Astrocyte (in vitro differentiated cells and primary cell): ENCODE measurements at regions not wholly inside any gene's neighbourhood (a gene's known extent, or its start where the extent isn't known, plus 50 kb on each side); places are given as distances from the start of the nearest gene placed in this dataset.
A peak's percentile ranks its signal among the peaks of the same experiment; 100 is the strongest.

ENCODE experiments used
- DNase-seq: peaks from one replicate; pipeline ENCODE4 v3.0.0-alpha.2; 2010; ENCODE audit warnings: low read depth
- FAIRE-seq: peaks from 2 replicates; lab custom pipeline; 2011; peaks lifted over from hg19 to GRCh38; lab: Jason Lieb, UNC
- H2AFZ ChIP-seq: 2 replicates; pipeline ENCODE4 v1.6.0; 2012; ENCODE audit warnings: low read depth, low read length, inconsistent platforms
- H3K27ac ChIP-seq: 2 replicates; pipeline ENCODE4 v1.5.1; 2011; ENCODE audit warnings: low read depth, low read length, inconsistent platforms
- H3K27me3 ChIP-seq: 2 replicates; pipeline ENCODE4 v1.6.0; 2011; ENCODE audit warnings: low read length, inconsistent platforms; ENCODE audit not compliant: insufficient read depth
- H3K36me3 ChIP-seq: 2 replicates; pipeline ENCODE4 v1.5.1; 2011; ENCODE audit warnings: low read length, inconsistent platforms; ENCODE audit not compliant: insufficient read depth
- H3K4me1 ChIP-seq: 2 replicates; pipeline ENCODE4 v1.5.1; 2011; ENCODE audit warnings: low read length, inconsistent platforms; ENCODE audit not compliant: insufficient read depth
- H3K4me2 ChIP-seq: 2 replicates; pipeline ENCODE4 v1.6.0; 2012; ENCODE audit warnings: low read length, inconsistent platforms
- H3K4me3 ChIP-seq: 2 replicates; pipeline ENCODE4 v1.5.1; 2011; ENCODE audit warnings: low read depth, mild to moderate bottlenecking, low read length, inconsistent platforms; ENCODE audit not compliant: insufficient read depth
- H3K79me2 ChIP-seq: 2 replicates; pipeline ENCODE4 v1.6.0; 2012; ENCODE audit warnings: mild to moderate bottlenecking, low read length, inconsistent platforms; ENCODE audit not compliant: insufficient read depth
- H3K9ac ChIP-seq: 2 replicates; pipeline ENCODE4 v1.6.0; 2012; ENCODE audit warnings: mild to moderate bottlenecking, low read length, inconsistent platforms
- H3K9me3 ChIP-seq: 2 replicates; pipeline ENCODE4 v1.5.1; 2012; ENCODE audit warnings: low read depth, mild to moderate bottlenecking, low read length, inconsistent platforms; ENCODE audit not compliant: insufficient read depth
- H4K20me1 ChIP-seq: 2 replicates; pipeline ENCODE4 v1.6.0; 2012; ENCODE audit warnings: low read length, inconsistent platforms; ENCODE audit not compliant: insufficient read depth
- H3K27ac Mint-ChIP-seq: one replicate; pipeline ENCODE4 v1.8.0; 2021; ENCODE audit warnings: mild to moderate bottlenecking, mixed read lengths; ENCODE audit not compliant: unreplicated experiment
- H3K27me3 Mint-ChIP-seq: one replicate; pipeline ENCODE4 v1.8.0; 2021; ENCODE audit warnings: low read depth, mixed read lengths; ENCODE audit not compliant: unreplicated experiment
- H3K36me3 Mint-ChIP-seq: one replicate; pipeline ENCODE4 v1.8.0; 2021; ENCODE audit warnings: low read depth, mixed read lengths; ENCODE audit not compliant: unreplicated experiment
- H3K4me1 Mint-ChIP-seq: one replicate; pipeline ENCODE4 v1.8.0; 2021; ENCODE audit warnings: low read depth, mixed read lengths; ENCODE audit not compliant: unreplicated experiment
- H3K4me3 Mint-ChIP-seq: one replicate; pipeline ENCODE4 v1.8.0; 2021; ENCODE audit warnings: mild to moderate bottlenecking, moderate library complexity, mixed read lengths; ENCODE audit not compliant: unreplicated experiment
- H3K9me3 Mint-ChIP-seq: one replicate; pipeline ENCODE4 v1.8.0; 2021; ENCODE audit warnings: mild to moderate bottlenecking, mixed read lengths; ENCODE audit not compliant: unreplicated experiment
- CTCF ChIP-seq: IDR thresholded peaks from 2 replicates; pipeline ENCODE4 v1.5.1; 2011; ENCODE audit warnings: low read depth, mild to moderate bottlenecking, inconsistent platforms, low read length, moderate library complexity; ENCODE audit not compliant: insufficient read depth
- EZH2 ChIP-seq: IDR thresholded peaks from 2 replicates; pipeline ENCODE4 v1.6.1; 2012; ENCODE audit warnings: mild to moderate bottlenecking, low read length, inconsistent platforms; ENCODE audit not compliant: insufficient read depth

- no peaks in the 10 kb centered on the region for H3K4me1 ChIP-seq
- H3K27ac Mint-ChIP-seq: no peak overlapping the region
- no peaks in the 10 kb centered on the region for H3K36me3 ChIP-seq
- no peaks in the 10 kb centered on the region for H3K9me3 Mint-ChIP-seq
- peaks cover 5% of the 10 kb centered on the region for H3K4me1 Mint-ChIP-seq
- peaks cover 1% of the 10 kb centered on the region for H3K27me3 Mint-ChIP-seq
- H3K9me3 ChIP-seq: no peaks in the 10 kb centered on the region
- H3K27ac ChIP-seq: no peak overlapping the region
- H4K20me1 ChIP-seq: no peaks in the 10 kb centered on the region
- H3K27me3 ChIP-seq: no peaks in the 10 kb centered on the region
- no peak for TF ChIP-seq EZH2
- no peak for TF ChIP-seq CTCF
- H3K36me3 Mint-ChIP-seq: no peaks in the 10 kb centered on the region
- H3K4me3 ChIP-seq: no peak overlapping the region
- DNase-seq (no peak), FAIRE-seq (no peak)
- no peak overlapping the region for H3K4me2 ChIP-seq
- H3K4me3 Mint-ChIP-seq: no peak overlapping the region
- H3K79me2 ChIP-seq: no peaks in the 10 kb centered on the region
- H3K9ac ChIP-seq: no peak overlapping the region
- H2AFZ ChIP-seq: no peak overlapping the region
Measured at GRCh38 chr3:178313716-178314115, 222.5 kb upstream of the KCNMB2 start.

GRCh38 chr3:178318340-178318739 lies 217.9 kb upstream of the KCNMB2 start:
- H4K20me1 ChIP-seq: no peaks in the 10 kb centered on the region
- no peak for DNase-seq
- H3K9me3 Mint-ChIP-seq: no peaks in the 10 kb centered on the region
- no peak overlapping the region for H3K4me2 ChIP-seq
- H3K36me3 Mint-ChIP-seq: no peaks in the 10 kb centered on the region
- no peaks in the 10 kb centered on the region for H3K9me3 ChIP-seq
- H3K27me3 Mint-ChIP-seq: peaks cover 1% of the 10 kb centered on the region
- TF ChIP-seq CTCF (no peak), EZH2 (no peak)
- H3K27ac ChIP-seq: no peak overlapping the region
- no peak overlapping the region for H3K4me3 Mint-ChIP-seq
- no peak for FAIRE-seq
- no peak overlapping the region for H3K4me3 ChIP-seq
- peaks cover 22% of the 10 kb centered on the region for H3K4me1 Mint-ChIP-seq
- no peaks in the 10 kb centered on the region for H3K36me3 ChIP-seq
- H3K9ac ChIP-seq: no peak overlapping the region
- H3K79me2 ChIP-seq: no peaks in the 10 kb centered on the region
- H2AFZ ChIP-seq: no peak overlapping the region
- peaks cover 10% of the 10 kb centered on the region for H3K4me1 ChIP-seq
- no peaks in the 10 kb centered on the region for H3K27me3 ChIP-seq
- no peak overlapping the region for H3K27ac Mint-ChIP-seq

- Histone ChIP-seq H3K36me3 (no peaks in the 10 kb centered on the region), H4K20me1 (no peaks in the 10 kb centered on the region), H3K79me2 (no peaks in the 10 kb centered on the region), H3K9ac (no peak overlapping the region), H3K27ac (no peak overlapping the region), H3K27me3 (no peaks in the 10 kb centered on the region), H3K9me3 (no peaks in the 10 kb centered on the region), H2AFZ (no peak overlapping the region), H3K4me3 (no peak overlapping the region), H3K4me2 (no peak overlapping the region), H3K4me1 (peaks cover 10% of the 10 kb centered on the region)
- TF ChIP-seq EZH2 (no peak), CTCF (no peak)
- no peaks in the 10 kb centered on the region for H3K9me3 Mint-ChIP-seq
- H3K4me1 Mint-ChIP-seq: peaks cover 18% of the 10 kb centered on the region
- no peak overlapping the region for H3K4me3 Mint-ChIP-seq
- H3K27ac Mint-ChIP-seq: no peak overlapping the region
- DNase-seq (peak; percentile 35), FAIRE-seq (peak; percentile 62)
- H3K27me3 Mint-ChIP-seq: no peaks in the 10 kb centered on the region
- no peaks in the 10 kb centered on the region for H3K36me3 Mint-ChIP-seq
Measured at GRCh38 chr3:178318941-178319816, 217.1 kb upstream of the KCNMB2 start.
